NCI-H187 (cell line): ENCODE measurements at regions not wholly inside any gene's neighbourhood (a gene's known extent, or its start where the extent isn't known, plus 50 kb on each side); places are given as distances from the start of the nearest gene placed in this dataset.

Source experiments
- DNase-seq, 2 experiments: peaks; one replicate each; lab custom pipeline; 2025; lab: John Stamatoyannopoulos, UW

- no peak for DNase-seq
Observed at GRCh38 chr6:66429210-66429609, 722.2 kb upstream of the EYS start.

DNA sequence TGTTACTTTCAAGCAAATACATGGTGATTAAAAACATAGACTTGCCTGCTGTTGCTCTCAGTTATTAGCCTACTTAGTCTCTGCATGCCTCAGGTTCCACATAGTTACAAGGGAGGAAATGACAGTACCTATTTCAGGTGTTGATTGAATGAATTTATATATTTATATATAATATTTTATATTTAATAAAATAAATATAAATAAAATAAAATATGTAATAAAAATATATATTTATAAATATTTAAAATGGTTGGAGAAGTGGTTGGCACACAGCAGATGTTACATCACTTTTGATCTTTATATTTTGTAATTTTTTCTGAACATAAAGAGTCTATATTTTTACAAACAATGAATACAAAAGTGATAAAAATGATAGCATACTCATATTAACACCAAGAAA, 716.0 kb upstream of the EYS start:
- no peak for DNase-seq

- DNase-seq: no peak
Observed at GRCh38 chr6:66421570-66421969, 714.5 kb upstream of the EYS start.

DNA sequence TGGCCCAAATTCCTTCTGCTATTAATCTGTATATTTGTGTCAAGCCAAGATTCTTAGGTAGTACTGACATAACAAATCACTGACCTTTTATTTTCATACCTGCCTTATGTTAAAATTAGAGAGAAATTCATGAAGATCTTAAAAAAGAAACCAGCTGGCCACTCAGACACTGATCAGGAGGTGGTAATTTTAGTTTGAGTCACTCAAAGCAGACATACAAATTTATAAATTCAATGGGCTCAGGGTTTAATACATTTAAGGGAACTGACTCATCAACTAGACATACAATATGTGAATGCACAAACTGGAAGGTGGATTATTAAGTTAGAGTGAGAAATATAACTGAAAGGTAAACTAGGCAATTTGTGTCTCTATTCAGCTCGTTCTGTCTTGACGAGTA, 711.9 kb upstream of the EYS start:
- DNase-seq: no peak

- no peak for DNase-seq
Observed at GRCh38 chr6:66403966-66404365, 696.9 kb upstream of the EYS start.

DNA sequence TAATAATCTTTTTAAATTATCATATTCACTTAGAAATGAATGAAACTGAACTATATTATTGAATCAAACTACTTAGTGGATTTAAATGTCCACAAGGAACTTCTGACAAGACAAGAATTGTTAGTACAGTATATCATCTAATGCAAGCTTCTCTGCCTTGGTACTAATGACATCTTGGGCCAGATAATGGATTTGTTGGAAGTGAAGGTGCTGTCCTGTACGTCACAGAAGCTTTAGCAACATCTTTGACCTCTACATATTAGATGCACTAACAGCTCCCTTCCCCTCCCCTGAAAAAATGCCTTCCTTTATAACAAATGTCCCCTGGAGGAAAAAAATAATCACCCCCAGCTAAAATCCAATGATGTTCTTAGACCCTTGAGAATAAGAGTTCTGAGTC, 695.8 kb upstream of the EYS start:
- DNase-seq: no peak

GRCh38 chr6:66396549-66396948, 689.5 kb upstream of the EYS start:
- DNase-seq: no peak

DNA sequence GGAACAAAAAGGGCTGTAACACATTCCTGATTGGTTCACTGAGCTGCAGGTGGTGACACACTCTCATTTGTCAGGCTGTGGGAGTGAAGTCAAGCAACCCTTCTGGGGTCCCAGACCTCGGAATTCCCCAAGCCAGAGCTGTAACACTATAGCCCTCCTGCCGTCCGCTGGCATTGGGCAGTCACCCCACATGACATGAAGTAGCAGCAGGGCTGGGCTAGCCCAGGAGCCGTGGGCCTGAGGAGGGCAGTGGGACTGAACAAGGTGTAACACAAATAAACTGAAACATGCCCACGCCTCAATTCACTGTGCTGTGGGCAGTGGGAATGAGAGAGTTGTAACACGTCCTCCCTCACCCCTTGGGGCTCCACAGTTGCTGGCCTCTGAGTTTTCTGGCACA, 689.1 kb upstream of the EYS start:
- no peak for DNase-seq

DNA sequence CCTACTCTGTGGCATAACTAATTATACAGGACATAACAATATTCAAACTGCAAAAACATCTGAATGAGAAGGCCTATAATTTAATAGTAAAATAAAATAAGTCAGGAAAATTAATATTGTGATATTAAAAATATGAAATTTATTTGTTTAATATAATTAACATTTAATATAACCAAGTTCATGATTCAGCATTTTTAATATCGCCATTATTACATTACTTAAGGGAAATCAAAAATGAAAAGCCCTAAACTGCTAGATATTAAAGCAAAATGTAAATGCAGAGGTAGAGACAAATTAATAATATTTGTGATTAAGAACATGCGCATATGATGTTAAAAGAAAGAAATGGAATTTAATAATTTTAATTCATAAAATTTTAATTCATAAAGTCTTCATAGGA, 683.4 kb upstream of the EYS start:
- no peak for DNase-seq

DNA sequence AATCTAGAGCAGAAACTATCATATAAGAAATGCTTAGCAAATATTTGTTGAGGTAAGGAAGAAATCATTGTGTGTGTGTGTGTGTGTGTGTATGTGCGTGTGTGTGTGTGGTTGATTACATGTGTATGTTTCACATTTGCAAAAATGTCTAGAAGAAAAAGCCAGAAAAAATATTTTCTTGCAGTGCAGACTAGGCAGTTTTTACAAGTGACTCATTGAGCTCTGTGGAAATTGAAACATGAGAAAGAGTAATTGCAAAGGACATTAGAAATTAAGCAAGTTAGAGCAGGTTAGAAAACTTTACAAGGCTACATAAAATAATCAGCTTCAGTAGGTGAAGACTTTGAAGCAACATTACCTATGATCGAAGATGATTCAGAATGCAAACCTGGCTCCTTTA, 669.0 kb upstream of the EYS start:
- DNase-seq: no peak

- no peak for DNase-seq
Observed at GRCh38 chr6:66369407-66369806, 662.4 kb upstream of the EYS start.

DNA sequence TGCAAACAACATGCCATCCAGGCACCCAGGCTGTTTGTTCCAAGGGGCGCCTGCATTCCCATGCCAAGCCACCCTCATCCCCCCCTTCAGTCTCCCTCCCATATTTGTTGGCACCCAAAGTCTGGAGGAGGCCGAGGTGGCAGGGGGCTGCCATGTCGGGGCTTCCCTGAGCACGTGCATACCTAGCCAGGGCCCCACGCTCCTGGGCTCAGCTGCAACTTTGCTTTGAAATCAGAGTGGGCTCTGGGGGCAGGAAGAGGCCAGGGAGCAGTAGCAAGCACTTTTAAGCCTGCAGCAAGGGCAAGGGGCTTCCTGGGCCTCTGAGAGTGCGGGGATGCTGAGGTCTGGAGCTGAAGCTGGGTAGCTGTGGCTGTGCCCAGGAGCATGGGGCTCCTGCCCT, 655.9 kb upstream of the EYS start:
- DNase-seq: no peak

DNA sequence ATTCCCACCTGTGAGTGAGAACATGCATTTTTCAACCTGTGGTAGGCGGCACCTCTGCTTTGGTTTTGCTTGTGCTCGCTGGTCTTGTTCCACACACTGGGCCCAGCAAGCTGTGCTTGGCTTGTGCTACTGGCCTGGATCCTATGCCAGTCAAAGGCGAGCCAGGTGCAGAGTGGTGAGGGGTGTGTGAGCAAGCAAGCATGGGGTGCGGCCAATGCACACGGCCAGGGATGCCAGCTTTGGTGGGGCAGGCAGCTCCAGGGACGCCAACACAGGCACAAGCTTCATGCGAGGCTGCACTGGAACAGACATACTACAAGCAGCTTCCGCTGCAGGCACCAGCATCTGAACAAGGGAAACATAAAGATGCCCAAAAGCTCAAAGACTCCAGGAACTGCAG, 654.9 kb upstream of the EYS start:
- DNase-seq: no peak

GRCh38 chr6:66357781-66358180, 650.8 kb upstream of the EYS start:
- DNase-seq: no peak

GRCh38 chr6:66355471-66355870, 648.4 kb upstream of the EYS start:
- no peak for DNase-seq

- DNase-seq: no peak
Observed at GRCh38 chr6:66344796-66345195, 637.8 kb upstream of the EYS start.

DNA sequence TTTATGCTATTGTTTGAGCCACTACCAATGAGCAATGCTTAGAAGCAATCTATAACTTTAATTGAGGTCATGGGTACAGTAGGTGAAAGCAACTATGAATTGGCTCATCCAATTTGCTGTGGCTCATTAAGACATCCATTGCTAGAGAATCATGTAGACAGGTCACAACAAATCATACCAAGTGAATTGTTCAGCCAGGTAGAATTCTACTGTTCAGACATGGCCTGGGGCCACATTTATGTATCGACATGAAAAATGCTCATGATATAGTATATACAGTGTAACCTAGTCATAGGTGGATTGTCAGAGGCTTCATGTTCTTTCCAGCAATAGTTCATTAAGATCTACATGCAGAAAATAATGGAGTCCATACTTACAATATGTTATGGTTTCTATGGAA, 633.7 kb upstream of the EYS start:
- no peak for DNase-seq

- DNase-seq: no peak
Observed at GRCh38 chr6:66336176-66336575, 629.1 kb upstream of the EYS start.

DNA sequence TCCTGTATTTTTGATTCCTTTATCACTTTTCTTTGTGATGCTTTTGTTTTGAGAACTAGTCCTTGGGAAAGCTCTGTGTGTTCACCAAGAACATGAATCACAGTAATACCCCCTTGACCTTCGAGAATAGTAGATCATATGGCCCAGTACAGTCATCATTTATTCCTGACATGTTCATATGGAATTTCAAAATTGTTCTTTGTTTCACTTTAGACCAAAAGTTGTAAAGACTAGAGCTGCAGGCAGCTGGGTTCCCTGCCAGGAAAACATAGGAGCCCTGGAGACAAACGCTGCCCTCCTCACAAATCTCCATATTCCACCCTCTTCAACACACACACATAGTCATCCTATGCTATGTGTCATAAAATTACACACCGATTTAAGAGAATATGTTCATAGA, 621.2 kb upstream of the EYS start:
- DNase-seq: no peak

- no peak for DNase-seq
Observed at GRCh38 chr6:66326228-66326627, 619.2 kb upstream of the EYS start.

DNA sequence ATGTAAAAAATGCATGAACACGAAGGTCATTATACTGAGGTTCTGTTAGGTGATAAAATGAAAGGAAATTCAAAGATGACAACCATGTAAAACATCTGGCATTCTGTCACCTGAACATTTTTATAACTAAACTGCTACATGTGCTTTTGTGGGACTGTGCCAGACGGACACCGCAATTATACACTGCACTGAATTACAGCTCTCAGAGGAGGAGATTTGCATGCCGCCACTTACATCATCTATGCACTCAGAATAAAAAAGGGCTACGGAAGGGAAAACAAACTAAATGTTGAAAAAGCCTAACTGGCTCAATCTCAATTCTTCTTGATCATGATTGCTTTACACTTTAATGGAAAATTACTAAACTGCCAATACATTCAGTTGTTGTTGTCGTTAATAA, 614.0 kb upstream of the EYS start:
- DNase-seq: no peak

DNA sequence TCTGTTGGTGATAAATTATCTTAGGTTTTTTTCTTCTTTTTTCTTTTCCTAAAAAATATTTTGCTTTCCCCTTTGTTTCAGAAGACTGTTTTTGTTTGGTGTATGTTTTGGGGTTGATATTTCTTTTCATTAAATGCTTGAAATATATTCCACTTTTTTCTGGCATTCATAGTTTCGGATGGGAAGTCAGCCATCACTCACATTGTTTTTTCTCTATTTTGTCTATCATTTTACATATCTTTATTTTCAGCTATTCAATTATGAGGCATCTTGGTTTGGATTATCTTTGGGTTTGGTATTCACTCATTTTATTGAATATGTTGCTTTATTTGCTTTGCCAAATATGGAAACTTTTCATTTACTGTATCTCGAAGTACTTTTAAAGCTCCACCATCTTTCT, 600.5 kb upstream of the EYS start:
- no peak for DNase-seq

GRCh38 chr6:66291905-66292304, 584.9 kb upstream of the EYS start:
- no peak for DNase-seq

DNA sequence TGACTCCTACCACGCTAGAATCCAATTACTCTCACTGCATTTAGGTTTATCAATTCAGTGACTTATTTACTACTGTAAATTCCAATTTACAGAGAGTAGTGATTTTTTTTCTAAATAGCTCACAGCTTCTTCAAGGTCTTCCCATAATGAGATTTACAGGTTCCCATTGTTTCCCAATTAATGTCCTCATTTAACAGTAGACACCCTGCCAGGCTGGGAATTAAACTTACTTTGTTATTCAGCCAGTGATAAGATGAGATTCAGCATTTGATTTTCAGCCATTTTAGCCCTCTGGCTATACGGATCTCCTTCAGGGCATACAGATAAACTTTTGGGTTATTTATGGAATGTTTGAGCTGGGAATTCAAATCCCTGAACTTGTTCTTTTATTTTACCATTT, 582.9 kb upstream of the EYS start:
- no peak for DNase-seq

GRCh38 chr6:66278115-66278514, 571.1 kb upstream of the EYS start:
- no peak for DNase-seq
